Stomach (tissue), 4 donors: ENCODE measurements at regions not wholly inside any gene's neighbourhood (a gene's known extent, or its start where the extent isn't known, plus 50 kb on each side); places are given as distances from the start of the nearest gene placed in this dataset.

Experiments
- CTCF ChIP-seq, 7 experiments: fragments of 450-650 bp in 4 of 7; fragments of 200-600 bp in 3 of 7; sonication (generic) in 3 of 7; IDR thresholded peaks; one replicate each; pipeline ENCODE4 v1.5.1; 2016 to 2019; ENCODE audit warnings: antibody characterized with exemption in 7 of 7, control low read depth in 2 of 7, mild to moderate bottlenecking in 1 of 7
- EP300 ChIP-seq: sonication (generic); formaldehyde crosslinking; IDR thresholded peaks from one replicate; pipeline ENCODE4 v1.6.1; 2017; ENCODE audit warnings: antibody characterized with exemption
- POLR2A ChIP-seq, 4 donors: fragments of 450-650 bp; IDR thresholded peaks; one replicate each; pipeline ENCODE4 v1.6.1; 2016; ENCODE audit warnings: antibody characterized with exemption in 4 of 4, control low read depth in 2 of 4, mild to moderate bottlenecking in 1 of 4, moderate library complexity in 1 of 4
- POLR2AphosphoS5 ChIP-seq, 3 donors: sonication (generic); formaldehyde crosslinking; IDR thresholded peaks; one replicate each; pipeline ENCODE4 v1.6.1; 2016; ENCODE audit warnings: antibody characterized with exemption in 3 of 3

DNA sequence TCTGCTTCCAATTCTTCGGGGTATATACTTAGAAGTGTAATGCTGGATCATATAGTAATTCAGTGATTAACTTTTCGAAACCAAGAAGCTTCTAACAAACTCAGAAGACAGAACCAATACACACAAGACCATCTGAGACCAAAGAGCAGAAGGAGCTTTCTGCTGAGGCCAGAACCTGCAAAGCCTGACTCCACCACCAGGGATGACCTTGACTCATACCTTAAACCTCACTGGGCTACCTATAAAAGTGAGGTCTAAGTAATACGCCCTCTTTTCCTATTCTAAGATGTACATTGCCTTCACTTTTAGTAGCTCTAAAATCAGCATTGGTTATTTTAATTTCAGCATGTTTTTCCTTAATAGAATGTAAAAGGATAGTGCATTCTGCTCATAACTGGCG is 84.8 kb downstream of the FOXF2 start:
- TF ChIP-seq CTCF (IDR thresholded peaks at IDR 0.05) = no peak
- no peak for TF ChIP-seq POLR2AphosphoS5 (IDR thresholded peaks at IDR 0.05)
- TF ChIP-seq EP300 = no peak
- no peak for TF ChIP-seq POLR2A (IDR thresholded peaks at IDR 0.05)
